MM.1S (cell line): ENCODE measurements at regions not wholly inside any gene's neighbourhood (a gene's known extent, or its start where the extent isn't known, plus 50 kb on each side); places are given as distances from the start of the nearest gene placed in this dataset.

Source experiments
- EZH2 ChIP-seq: fragments of 300-600 bp; sonication (generic); optimal IDR thresholded peaks from 2 replicates; pipeline ENCODE3; 2017; ENCODE audit warnings: low read depth, mild to moderate bottlenecking, antibody characterized with exemption, low read length, mixed read lengths
- EZH2phosphoT487 ChIP-seq: fragments of 300-600 bp; sonication (generic); IDR thresholded peaks from 2 replicates; pipeline ENCODE4 v1.6.1; 2018; ENCODE audit warnings: antibody characterized with exemption, low read length
- TF ChIP-seq, protein P1 (sequence below): fragments of 300-600 bp; sonication (generic); IDR thresholded peaks from 2 replicates; pipeline ENCODE4 v1.5.1; 2016; ENCODE audit warnings: antibody characterized with exemption, low read length, mixed read lengths

DNA sequence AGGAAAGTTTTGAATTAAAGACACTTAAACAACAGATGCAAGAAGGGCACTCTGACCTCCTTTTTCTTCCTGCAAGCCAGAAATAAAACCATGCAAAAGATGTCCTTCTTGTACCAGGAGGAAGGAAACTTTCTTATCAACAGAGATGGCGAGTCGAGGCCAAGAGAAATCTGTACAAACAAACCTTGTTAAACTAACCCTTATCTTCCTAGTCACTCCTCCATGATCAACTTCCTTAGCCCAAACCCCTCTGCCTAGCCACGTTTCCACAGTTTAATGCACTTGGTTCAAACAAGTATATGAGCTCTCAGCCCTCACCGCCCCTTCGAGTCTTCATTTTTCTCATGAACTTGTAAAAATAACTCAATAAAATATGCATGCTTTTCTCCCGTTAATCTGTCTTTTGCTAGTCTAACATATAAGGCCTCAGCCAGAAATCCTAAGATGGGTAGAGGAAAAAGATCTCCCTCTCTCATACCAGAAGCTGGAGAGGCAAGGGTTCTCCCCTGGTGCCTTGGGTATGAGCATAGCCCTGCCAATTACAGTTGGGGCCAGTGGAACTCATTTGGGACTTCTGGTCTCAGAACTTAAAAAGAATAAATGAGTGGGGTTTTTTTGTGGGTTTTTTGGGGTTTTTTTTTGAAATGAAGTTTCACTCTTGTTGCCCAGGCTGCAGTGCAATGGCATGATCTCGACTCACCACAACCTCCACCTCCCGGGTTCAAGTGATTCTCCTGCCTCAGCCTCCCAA lies 141.7 kb upstream of the SOD1 start:
- TF ChIP-seq, protein P1, sequence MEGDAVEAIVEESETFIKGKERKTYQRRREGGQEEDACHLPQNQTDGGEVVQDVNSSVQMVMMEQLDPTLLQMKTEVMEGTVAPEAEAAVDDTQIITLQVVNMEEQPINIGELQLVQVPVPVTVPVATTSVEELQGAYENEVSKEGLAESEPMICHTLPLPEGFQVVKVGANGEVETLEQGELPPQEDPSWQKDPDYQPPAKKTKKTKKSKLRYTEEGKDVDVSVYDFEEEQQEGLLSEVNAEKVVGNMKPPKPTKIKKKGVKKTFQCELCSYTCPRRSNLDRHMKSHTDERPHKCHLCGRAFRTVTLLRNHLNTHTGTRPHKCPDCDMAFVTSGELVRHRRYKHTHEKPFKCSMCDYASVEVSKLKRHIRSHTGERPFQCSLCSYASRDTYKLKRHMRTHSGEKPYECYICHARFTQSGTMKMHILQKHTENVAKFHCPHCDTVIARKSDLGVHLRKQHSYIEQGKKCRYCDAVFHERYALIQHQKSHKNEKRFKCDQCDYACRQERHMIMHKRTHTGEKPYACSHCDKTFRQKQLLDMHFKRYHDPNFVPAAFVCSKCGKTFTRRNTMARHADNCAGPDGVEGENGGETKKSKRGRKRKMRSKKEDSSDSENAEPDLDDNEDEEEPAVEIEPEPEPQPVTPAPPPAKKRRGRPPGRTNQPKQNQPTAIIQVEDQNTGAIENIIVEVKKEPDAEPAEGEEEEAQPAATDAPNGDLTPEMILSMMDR: no peak
- no peak for TF ChIP-seq EZH2
- no peak for TF ChIP-seq EZH2phosphoT487
